B cell (primary cell): ENCODE measurements at regions not wholly inside any gene's neighbourhood (a gene's known extent, or its start where the extent isn't known, plus 50 kb on each side); places are given as distances from the start of the nearest gene placed in this dataset.

Experiments
- EZH2 ChIP-seq: IDR thresholded peaks from 2 replicates; pipeline ENCODE4 v1.6.1; 2012; ENCODE audit warnings: borderline replicate concordance, low read depth, mild to moderate bottlenecking, moderate library complexity, low read length; ENCODE audit not compliant: insufficient read depth, poor library complexity, severe bottlenecking
- TF ChIP-seq, protein P1 (sequence below): fragments of 200-600 bp; IDR thresholded peaks from one replicate; pipeline ENCODE4 v1.8.0; 2022; ENCODE audit warnings: antibody characterized with exemption, mild to moderate bottlenecking

DNA sequence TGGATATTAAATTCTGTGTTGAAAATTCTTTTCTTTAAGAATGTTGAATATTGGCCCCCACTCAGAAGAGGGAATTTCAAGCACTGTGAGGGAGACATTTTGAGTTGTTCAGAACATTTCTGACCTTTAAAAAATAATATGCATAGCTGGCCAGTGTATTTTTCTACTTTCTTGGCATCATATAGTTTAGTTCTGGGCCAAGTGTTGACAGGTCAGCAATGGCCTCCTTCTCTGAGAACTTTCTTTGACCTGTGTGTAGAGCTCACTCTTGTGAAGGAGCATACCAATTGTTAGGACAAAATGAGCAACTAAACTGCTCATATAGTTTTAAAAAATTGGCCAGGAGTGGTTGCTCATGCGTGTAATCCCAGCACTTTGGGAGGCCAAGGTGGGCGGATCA is 376.0 kb downstream of the LRRC70 start:
- TF ChIP-seq, protein P1, sequence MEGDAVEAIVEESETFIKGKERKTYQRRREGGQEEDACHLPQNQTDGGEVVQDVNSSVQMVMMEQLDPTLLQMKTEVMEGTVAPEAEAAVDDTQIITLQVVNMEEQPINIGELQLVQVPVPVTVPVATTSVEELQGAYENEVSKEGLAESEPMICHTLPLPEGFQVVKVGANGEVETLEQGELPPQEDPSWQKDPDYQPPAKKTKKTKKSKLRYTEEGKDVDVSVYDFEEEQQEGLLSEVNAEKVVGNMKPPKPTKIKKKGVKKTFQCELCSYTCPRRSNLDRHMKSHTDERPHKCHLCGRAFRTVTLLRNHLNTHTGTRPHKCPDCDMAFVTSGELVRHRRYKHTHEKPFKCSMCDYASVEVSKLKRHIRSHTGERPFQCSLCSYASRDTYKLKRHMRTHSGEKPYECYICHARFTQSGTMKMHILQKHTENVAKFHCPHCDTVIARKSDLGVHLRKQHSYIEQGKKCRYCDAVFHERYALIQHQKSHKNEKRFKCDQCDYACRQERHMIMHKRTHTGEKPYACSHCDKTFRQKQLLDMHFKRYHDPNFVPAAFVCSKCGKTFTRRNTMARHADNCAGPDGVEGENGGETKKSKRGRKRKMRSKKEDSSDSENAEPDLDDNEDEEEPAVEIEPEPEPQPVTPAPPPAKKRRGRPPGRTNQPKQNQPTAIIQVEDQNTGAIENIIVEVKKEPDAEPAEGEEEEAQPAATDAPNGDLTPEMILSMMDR = no peak
- TF ChIP-seq EZH2 = no peak
